Motor neuron (in vitro differentiated cells): ENCODE measurements at regions not wholly inside any gene's neighbourhood (a gene's known extent, or its start where the extent isn't known, plus 50 kb on each side); places are given as distances from the start of the nearest gene placed in this dataset.
"Not testable (repeated sequence)": the region's sequence is repeated elsewhere in the genome, so short reads cannot be mapped to it uniquely, and the experiment has no call there.

Source experiments
- ATAC-seq, 8 experiments: fragments of 200-7000 bp; cut with Tn5 transposase; replicated peaks in 6 of 8; 2 replicates each; pipeline ENCODE4 v1.8.0; 2021; ENCODE audit warnings: mild to moderate bottlenecking in 8 of 8, moderate library complexity in 8 of 8
- H3K27ac ChIP-seq, 2 donors: fragments of 250-450 bp; sonication (Bioruptor Pico); 2 replicates each; pipeline ENCODE4 v1.9.0; 2021; ENCODE audit warnings: antibody characterized with exemption in 2 of 2, mild to moderate bottlenecking in 2 of 2, moderate library complexity in 1 of 2
- H3K4me1 ChIP-seq, 2 donors: fragments of 250-450 bp; sonication (Bioruptor Pico); replicated peaks in 1 of 2; 2 replicates each; pipeline ENCODE4 v1.6.1; 2021; ENCODE audit warnings: antibody characterized with exemption in 2 of 2, mild to moderate bottlenecking in 2 of 2, moderate library complexity in 1 of 2
- H3K4me3 ChIP-seq, 5 donors: fragments of 250-450 bp; sonication (Bioruptor Pico); 2 replicates each; pipeline ENCODE4 v1.9.0; 2021; ENCODE audit warnings: antibody characterized with exemption in 5 of 5, mild to moderate bottlenecking in 5 of 5, moderate library complexity in 4 of 5
- WGBS, 10 experiments: fragments of 450-650 bp; shearing (Covaris generic); methylation state at CpG; one replicate each; pipeline ENCODE4 v1.0.0; 2022; 5-methylcytosine and 5-hydroxymethylcytosine counted together
- in situ Hi-C, 9 experiments: fragments of 400-800 bp; cut with MboI; loops; one replicate each; pipeline ENCODE4 v1.15.0; 2021; ENCODE audit warnings: low sequenced_read_pairs in 9 of 9, low pct_unique_long_range_greater_than_20kb in 2 of 9; ENCODE audit not compliant: unreplicated experiment in 9 of 9

- Histone ChIP-seq H3K4me3 (no peak overlapping the region), H3K27ac (no peak overlapping the region), H3K4me1 (no peaks in the 10 kb centered on the region)
- in situ Hi-C loops: no loop called here
- no peak for ATAC-seq
Observed at GRCh38 chr1:238331557-238331956, 440.8 kb upstream of the ZP4 start.

GRCh38 chr1:238329671-238330070, 438.9 kb upstream of the ZP4 start:
- no peaks in the 10 kb centered on the region for H3K4me1 ChIP-seq
- WGBS, 10 experiments: 0 to 86% (median 73%) methylated on average over 1 of the region's 1 CpG; no CpG with 5 or more reads in 1 of the 10 experiments
- in situ Hi-C loops: no loop called here
- H3K4me3 ChIP-seq: no peak overlapping the region
- H3K27ac ChIP-seq: no peak overlapping the region
- ATAC-seq: no peak

- ATAC-seq, H3K4me1 ChIP-seq, in situ Hi-C loops, H3K27ac ChIP-seq, H3K4me3 ChIP-seq: not testable (repeated sequence)
- 100% methylated on average over 2 of the region's 22 CpGs; no CpG with 5 or more reads in 9 of the 10 experiments for WGBS, 10 experiments
Observed at GRCh38 chr1:238327033-238327432, 436.3 kb upstream of the ZP4 start.

- H3K4me1 ChIP-seq, ATAC-seq, H3K4me3 ChIP-seq, H3K27ac ChIP-seq, in situ Hi-C loops: not testable (repeated sequence)
- 38 to 100% (median 90%) methylated on average over 1 to 9 of the region's 9 CpGs for WGBS, 10 experiments
Observed at GRCh38 chr1:238326479-238326878, 435.8 kb upstream of the ZP4 start.

GRCh38 chr1:238324211-238324864, 433.6 kb upstream of the ZP4 start:
- in situ Hi-C loops: no loop called here
- ATAC-seq: no peak
- peaks cover 0 to 7% of the 10 kb centered on the region in 2 donors for H3K4me1 ChIP-seq
- 6 to 94% (median 78%) methylated on average over 2 to 9 of the region's 9 CpGs for WGBS, 10 experiments
- no peak overlapping the region for H3K27ac ChIP-seq
- H3K4me3 ChIP-seq: no peak overlapping the region

GRCh38 chr1:238323490-238323889, 432.8 kb upstream of the ZP4 start:
- WGBS, 10 experiments: 13 to 100% (median 86%) methylated on average over 2 to 3 of the region's 3 CpGs
- in situ Hi-C loops: no loop called here
- no peak overlapping the region for H3K4me3 ChIP-seq
- no peak overlapping the region for H3K27ac ChIP-seq
- ATAC-seq: no peak
- H3K4me1 ChIP-seq: peaks cover 0 to 14% of the 10 kb centered on the region in 2 donors

GRCh38 chr1:238319957-238320356, 429.2 kb upstream of the ZP4 start:
- ATAC-seq: no peak
- WGBS, 10 experiments: 10 to 96% (median 80%) methylated on average over 1 to 5 of the region's 5 CpGs; no CpG with 5 or more reads in 3 of the 10 experiments
- in situ Hi-C loops: no loop called here
- Histone ChIP-seq H3K4me1 (peaks cover 0 to 19% of the 10 kb centered on the region in 2 donors), H3K27ac (no peak overlapping the region), H3K4me3 (no peak overlapping the region)

- ATAC-seq: peak in 5 of 8 experiments; percentile 82 to 95 (median 92)
- no peak overlapping the region for H3K27ac ChIP-seq
- H3K4me3 ChIP-seq: no peak overlapping the region
- peaks cover 0 to 15% of the 10 kb centered on the region in 2 donors for H3K4me1 ChIP-seq
- 0 to 79% (median 64%) methylated on average over 1 to 4 of the region's 4 CpGs; no CpG with 5 or more reads in 1 of the 10 experiments for WGBS, 10 experiments
- in situ Hi-C loops: no loop called here
Observed at GRCh38 chr1:238318294-238319110, 427.8 kb upstream of the ZP4 start.

GRCh38 chr1:238312969-238313368, 422.2 kb upstream of the ZP4 start:
- whole genome bisulfite sequencing, 10 experiments: 14 to 100% (median 53%) methylated on average over 1 of the region's 1 CpG; no CpG with 5 or more reads in 2 of the 10 experiments
- Histone ChIP-seq H3K27ac (no peak overlapping the region), H3K4me1 (peaks cover 11 to 18% of the 10 kb centered on the region in 2 donors), H3K4me3 (no peak overlapping the region)
- peak in 5 of 8 experiments; percentile 80 to 96 (median 86) for ATAC-seq
- in situ Hi-C loops: no loop called here

GRCh38 chr1:238306411-238306810, 415.7 kb upstream of the ZP4 start:
- no peak overlapping the region for H3K4me3 ChIP-seq
- no peak overlapping the region for H3K27ac ChIP-seq
- in situ Hi-C loops: no loop called here
- 0 to 100% (median 82%) methylated on average over 1 of the region's 1 CpG; no CpG with 5 or more reads in 2 of the 10 experiments for WGBS, 10 experiments
- ATAC-seq: no peak
- H3K4me1 ChIP-seq: peaks cover 0 to 4% of the 10 kb centered on the region in 2 donors

- H3K4me1 ChIP-seq: peaks cover 0 to 4% of the 10 kb centered on the region in 2 donors
Observed at GRCh38 chr1:238302646-238303045, 411.9 kb upstream of the ZP4 start.

GRCh38 chr1:238296371-238296770, 405.6 kb upstream of the ZP4 start:
- H3K4me3 ChIP-seq: no peak overlapping the region
- WGBS, 10 experiments: 39 to 91% (median 85%) methylated on average over 2 to 7 of the region's 7 CpGs; no CpG with 5 or more reads in 1 of the 10 experiments
- peaks cover 0 to 4% of the 10 kb centered on the region in 2 donors for H3K4me1 ChIP-seq
- peak in 1 of 8 experiments; percentile 26 for ATAC-seq
- in situ Hi-C loops: no loop called here
- no peak overlapping the region for H3K27ac ChIP-seq

More at GRCh38 chr1:238302646-238303045, 411.9 kb upstream of the ZP4 start:
- Histone ChIP-seq H3K4me3 (no peak overlapping the region), H3K27ac (no peak overlapping the region)
- no peak for ATAC-seq
- in situ Hi-C loops: no loop called here

- H3K4me1 ChIP-seq: peaks cover 0 to 4% of the 10 kb centered on the region in 2 donors
- ATAC-seq: no peak
- no peak overlapping the region for H3K27ac ChIP-seq
- no peak overlapping the region for H3K4me3 ChIP-seq
- in situ Hi-C loops: no loop called here
- 23 to 92% (median 80%) methylated on average over 1 to 3 of the region's 3 CpGs; no CpG with 5 or more reads in 3 of the 10 experiments for WGBS, 10 experiments
Observed at GRCh38 chr1:238293075-238293474, 402.4 kb upstream of the ZP4 start.
